GM19238 (cell line): ENCODE measurements at regions not wholly inside any gene's neighbourhood (a gene's known extent, or its start where the extent isn't known, plus 50 kb on each side); places are given as distances from the start of the nearest gene placed in this dataset.

Experiments
- DNase-seq: peaks from one replicate; pipeline ENCODE4 v3.0.0; 2011; ENCODE audit warnings: low spot score; ENCODE audit not compliant: insufficient read length

DNA sequence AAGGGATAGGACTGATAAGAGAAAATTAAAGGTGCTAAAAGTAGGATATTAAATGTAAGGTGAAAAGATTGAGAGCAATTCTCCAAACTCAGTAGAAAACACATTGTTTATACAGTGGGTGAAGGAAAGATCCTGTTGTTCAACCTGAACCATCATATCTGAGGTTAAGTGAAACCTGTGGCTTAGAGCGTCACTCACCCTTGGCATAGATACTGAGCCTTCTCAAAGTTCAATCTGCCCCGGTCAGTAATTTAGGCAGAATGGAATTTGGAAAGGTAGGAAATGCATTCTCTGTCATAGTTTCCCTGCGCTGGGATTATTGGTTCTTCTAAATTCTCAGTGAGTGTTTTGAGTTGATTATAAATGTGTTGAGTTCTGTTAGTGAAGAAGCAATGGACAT is 456.2 kb upstream of the NMUR2 start:
- DNase-seq, result no peak

DNA sequence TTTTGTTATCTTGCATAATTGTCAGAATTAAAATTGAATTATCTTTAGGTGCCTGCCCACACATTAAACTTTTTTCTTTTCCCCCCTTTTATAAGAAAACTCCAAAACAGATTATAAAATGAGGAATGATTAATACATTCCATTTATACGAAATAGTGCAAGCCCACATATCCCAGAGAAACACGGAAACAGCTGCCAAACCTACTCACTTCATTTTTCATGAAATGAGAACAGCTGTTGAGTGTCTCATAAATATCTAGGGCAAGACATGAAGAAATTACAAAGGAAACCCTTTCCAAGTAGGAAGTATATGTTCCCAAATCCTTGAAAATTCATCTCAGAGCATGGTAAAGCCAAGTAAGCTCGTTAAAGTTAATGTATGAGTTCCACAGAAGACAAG is 459.4 kb upstream of the NMUR2 start:
- no peak for DNase-seq

DNA sequence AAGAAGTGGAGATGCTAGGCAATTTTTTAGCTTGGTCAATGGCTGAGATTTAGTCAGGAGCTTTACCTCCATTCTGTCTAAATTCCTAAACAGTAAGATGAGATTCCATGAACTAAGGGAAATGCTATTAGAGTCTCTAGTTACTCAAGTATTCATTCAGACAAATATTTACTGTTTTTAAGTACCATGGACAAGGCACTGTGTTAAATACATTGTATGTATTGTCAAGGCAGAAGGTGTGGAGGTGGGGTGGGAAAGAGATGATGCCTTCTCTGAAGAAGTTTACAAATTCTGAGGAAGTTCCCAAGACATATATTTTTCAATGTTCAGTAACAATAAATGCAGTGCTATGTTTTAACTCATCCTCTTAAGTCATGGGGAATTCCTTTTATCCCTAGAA is 459.9 kb upstream of the NMUR2 start:
- no peak for DNase-seq

DNA sequence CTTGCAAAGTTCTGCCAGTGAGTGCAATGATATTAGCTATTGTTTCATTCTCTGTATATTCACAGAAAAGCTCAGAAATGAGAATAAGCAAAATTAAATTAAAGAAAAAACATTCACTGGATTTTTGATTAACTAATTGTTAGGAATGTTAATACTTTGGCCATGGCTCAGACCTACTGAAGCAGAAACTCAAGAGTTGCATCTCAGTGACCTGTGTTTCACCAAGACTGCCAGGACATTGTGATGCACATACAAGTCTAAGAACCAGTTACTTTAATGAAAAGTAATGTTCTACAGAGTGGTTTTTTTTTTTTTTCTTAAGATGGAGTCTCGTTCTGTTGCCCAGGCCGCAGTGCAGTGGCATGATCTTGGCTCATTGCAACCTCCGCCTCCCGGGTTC is 464.9 kb upstream of the NMUR2 start:
- DNase-seq, result no peak

DNA sequence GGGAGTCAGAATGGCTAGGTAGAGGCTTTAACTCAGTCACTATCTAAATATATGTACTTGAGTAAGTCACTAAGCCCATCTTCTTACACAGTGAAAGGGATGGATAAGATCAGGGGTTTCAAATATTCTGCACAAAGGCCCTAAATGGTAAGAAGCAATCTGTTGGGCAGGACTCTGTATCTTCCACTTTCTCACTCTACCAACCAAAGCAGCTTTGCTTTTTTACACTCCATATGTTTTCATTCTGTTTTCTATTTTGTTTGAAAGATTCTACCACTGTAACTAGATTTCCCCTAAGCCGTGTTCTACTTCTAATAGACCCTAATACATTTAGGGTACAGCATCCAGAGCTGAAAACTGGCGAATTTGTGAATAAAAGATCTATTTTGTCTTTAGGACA is 477.5 kb upstream of the NMUR2 start:
- DNase-seq, result no peak

DNA sequence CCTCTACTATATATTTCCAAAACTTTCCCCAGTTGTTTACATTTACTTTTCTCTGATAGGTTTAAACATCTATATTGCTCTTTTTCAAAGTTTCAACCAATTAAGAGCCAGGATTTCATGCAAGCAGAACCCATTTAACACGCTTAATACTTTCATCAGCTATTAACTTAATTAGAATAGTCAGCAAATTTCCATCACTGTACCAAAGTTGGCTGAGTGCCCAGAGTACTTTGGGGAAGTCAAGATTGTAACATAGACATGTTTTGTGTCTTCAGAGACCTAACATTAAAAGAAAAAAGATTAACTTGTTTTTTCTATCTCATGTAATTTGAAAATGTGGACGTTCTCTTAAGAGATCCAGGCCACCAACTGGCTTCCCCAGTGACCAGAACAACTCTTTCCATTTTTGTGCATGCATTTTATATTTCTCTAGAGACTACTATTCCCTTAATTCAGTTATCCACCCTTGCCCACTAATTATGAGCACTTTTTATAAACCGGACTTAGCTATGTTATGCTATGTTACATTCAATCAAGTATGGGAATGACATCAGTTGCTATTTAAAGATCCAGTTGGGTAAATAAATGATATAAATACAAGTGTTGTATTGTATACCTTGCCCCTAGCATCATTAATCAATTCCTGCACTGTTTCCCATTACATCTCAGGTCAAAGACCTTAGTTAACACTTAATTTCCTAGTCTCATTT is 478.1 kb upstream of the NMUR2 start:
- no peak for DNase-seq

DNA sequence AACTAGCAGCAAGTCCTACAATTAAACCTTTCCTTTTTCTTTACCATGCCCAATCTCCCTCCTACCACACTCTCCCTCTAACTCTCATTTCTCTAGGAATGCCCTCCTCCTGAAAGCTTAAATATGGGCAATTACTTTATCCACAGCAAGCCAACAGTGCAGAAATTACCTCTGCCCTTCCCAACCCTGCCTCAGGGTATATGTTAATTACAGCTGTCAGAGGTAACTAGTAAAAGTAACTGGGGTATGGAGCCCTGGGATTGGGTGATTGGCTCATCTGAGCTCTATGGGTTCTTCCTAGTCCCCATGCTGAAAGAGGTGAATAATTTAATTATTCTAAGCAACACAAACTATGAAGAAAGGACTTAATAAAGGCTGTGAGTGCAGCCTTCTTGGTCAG is 478.9 kb upstream of the NMUR2 start:
- DNase-seq, result no peak

DNA sequence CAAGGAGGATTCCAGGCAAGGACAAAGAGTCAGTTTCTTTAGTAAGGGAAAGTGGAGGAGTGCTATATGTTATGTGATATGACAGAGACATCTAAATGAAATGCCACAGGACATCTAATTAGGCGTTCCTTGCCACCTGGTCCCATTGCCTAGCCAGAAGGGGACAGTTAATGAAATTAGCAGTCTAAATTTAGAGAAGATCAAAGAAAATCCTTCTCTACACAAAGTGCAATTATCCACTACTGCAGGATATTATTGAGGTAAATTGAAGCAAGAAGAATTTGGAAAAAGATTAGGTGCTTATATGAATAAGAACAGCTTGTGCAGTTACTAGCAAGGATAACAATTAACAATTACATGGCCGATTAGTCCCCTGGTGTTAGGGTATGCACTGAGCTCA is 495.3 kb upstream of the NMUR2 start:
- DNase-seq, result no peak

DNA sequence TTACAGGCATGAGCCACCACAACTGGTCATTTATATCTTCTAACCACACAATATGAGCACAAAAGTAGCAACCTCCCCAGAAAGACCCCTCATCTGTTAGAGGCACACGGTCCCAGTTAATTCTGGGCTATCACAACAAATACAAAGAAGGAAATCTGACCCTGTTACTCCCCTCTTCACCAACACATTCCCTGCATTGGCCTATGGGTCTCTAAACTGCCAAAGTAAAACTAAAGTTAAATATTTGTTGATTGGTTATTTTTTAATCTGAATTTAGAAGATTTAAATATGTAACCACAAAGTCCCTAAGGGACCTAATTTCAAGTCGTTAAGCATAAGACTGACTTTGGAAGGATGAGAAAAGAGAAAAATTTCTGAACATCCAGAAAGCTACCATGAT is 496.7 kb upstream of the NMUR2 start:
- no peak for DNase-seq

DNA sequence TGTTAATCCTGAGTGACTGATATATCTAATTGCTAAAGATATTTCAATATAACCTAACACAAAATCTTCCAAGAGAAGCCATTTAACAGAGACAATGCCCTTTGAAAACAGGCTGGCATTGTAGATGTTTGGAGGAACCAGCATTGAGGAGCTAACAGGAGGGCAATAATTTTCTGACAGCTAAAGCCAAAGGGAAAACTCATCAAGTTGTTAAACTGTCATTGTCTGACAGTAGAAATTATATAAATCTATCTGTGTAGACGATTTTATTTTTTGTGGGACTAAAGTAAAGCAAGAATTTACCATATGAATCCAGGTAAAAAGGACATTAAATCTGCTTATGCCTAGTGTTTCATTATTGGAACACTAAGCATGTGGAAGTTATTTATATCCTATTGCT is 500.2 kb upstream of the NMUR2 start:
- DNase-seq, result no peak

DNA sequence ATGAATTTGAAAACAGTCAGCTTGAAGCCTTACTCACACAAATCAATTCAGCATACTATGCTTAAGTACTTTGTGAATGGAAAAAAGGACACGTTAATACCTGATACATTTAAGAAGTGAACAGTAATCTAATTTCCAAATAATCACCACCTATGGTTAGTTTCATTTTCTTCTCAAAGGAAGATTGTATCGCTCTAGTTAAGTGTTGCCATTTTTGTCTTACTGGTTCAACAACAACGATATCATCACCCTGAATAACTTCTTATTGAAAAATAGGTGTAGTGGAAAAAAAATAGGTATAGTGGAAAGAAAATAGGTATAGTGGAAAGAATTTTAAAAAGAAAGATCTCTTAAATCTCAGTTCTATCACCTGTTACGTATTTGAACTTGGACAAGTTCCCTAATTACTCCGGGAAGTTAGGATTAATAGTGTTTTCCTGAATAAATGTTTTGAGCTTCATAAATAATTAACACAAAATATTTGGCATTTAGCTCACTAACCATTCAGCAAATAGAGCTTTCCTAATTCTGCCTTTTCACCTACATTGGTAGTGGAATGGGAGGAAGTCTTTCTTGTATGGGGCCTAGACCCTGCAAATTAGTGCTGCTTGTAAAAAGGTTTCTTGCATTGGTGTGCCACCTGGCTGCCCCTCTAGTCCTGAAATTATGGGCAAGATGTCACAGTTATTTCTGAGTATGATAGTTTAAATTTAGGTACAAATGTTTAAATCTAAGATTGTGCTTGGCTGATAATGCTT is 502.6 kb upstream of the NMUR2 start:
- DNase-seq, result no peak

DNA sequence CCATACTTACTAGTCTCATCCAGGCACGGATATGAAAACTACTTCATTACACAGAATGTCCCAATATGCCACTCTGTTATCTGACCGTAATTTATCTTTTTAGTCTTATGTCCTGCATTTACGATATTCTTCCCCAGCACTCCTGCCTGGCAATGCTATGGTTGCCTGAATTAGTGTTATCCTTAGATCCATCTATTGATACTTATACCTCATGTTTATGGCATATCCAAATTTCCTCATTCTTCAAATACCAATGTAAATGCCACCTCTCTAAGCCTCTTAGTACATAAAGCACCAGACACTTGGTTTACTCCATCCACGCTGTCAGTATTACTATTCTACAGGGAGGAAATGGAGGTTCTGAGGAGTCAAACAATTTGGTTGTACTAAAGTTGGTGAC is 507.8 kb upstream of the NMUR2 start:
- no peak for DNase-seq

DNA sequence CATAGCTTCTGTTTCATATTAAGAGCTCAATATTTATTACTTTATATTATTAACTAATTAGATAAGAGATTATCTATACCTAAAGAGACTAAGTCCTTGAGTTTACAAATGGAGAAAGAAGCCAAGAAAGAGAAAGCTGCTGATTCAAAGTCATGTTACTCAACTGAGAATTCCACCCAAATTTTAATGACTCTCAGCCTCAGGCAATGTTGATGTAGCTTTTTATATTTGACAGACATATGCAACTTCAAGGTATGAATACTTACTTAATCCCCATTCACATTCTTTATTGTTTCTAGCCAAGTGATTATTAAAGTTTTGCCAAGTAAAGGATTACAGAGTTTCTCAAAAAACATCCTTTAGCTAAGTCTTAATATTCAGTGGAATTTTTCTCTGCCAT is 527.5 kb upstream of the NMUR2 start:
- DNase-seq, result no peak

DNA sequence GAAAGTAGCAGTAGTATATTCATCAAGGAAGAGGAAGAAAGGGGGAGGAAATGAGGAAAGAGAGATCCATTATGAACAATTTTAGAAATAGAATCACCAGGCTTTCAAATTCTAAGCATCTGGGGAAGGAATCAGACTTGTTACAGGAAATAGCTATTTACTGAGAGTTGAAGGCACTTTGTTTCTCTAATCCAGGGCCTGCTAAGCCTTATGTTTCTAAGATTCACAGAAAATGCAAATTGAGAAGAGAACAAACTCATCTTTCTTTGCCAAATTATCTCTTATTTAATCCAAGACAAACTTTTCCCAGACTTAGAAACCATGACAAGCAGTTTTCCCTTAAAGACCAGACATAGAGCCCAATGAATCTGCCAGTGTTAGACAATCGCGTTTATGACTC is 528.0 kb upstream of the NMUR2 start:
- DNase-seq, result no peak

DNA sequence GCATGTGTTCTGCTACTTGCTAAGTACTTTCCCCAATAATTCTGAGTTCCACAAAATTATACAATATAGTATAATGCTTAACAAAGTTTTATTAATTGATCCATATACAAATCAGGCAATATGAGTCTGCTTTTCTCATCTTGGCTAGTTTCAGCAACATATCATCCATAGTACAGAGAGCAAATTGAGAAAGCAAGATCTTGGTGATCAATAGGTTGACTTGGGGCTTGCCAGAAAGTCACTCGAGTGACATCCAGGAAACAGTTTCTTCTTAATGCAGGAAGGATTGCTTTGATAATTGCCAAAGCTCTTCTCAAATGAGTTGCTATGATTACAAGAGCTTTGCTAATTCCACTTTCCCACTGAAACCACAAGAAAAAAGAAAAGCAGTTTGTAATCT is 533.6 kb upstream of the NMUR2 start:
- no peak for DNase-seq

DNA sequence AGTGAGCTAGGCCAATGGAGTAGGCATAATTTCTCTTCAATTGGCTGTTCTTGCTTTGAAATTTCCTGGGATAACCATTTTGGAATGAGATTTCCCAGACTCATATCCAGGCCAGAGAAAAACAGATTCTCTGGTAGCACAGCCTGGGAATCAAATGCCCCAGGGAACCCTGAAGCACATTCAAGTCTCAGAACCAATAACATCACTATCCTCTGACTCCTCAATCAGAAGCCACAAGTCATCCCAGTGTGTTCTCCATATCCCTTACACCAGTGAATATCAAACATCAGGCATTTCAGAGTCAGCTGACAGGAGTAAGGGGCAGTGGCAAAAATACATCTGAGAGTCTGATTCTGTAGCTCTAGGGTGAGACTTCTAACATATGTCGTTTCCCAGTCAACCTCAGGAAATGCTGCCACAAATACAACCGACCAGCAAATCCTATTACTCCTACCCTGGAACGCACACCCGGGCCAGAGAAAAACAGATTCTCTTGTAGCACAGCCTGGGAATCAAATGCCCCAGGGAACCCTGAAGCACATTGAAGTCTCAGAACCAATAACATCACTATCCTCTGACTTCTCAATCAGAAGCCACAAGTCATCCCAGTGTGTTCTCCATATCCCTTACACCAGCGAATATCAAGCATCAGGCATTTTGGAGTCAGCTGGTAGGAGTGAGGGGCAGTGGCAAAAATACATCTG is 537.7 kb upstream of the NMUR2 start:
- DNase-seq, result no peak

DNA sequence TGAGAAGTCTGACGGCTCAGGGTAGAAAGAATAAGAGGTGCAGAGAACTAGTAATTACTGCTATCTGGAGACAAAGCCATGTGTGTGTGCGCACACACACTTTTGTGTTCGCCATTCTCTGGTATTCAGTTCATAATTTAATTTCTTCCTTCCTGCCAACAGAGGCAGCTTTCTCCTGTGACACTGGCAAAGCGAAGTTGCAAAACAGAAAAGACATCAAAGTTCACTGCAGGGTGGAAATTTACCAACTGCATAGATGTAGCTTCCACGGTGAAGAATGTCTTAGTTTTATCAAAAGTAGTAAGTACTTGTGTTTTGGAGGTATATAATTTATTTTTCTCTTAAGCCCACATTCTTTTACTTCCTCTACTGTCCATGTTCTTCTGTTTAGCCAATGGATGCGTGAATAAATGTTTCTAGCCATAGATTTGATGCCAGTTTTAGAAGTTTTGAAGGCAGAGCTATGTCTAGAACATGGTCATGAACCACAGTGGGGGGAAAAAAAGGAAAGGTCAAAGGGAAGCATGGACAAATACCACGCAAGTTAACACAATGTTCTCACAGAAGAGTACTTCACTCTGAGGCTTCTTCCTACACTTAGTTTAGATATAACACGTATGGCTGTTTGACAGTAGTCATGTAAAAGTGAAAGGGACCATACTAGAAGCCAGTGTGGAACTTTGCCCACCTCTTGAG is 536.5 kb upstream of the GRIA1 start:
- no peak for DNase-seq

DNA sequence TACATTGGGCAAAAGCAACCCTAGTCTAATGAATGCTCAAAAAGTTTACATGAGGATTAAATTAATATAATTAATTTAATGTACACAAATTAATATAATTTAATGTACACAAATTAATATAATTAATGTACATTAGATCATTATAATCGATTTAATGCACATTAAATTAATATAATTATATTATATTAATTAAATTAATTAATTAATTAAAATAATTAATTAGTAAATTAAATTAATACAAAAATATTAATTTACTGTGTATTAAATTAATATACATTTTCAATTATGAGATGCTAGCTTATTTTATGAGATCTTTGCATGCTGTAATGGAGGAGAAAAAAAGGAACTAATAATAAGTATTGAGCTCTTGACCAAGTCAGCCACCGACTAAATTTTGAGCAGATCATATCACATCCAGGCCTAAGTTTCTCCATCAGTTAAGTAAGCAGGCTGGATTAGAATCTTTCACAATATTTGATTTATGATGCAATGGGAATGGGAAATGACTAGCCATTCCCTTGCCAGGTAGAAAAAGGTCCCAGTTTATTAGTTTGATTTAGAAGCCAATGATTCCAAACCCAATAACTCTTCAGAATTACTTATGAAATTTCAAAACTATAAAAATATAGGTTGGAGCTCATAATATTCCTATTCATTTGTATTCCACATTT is 533.4 kb upstream of the GRIA1 start:
- no peak for DNase-seq

DNA sequence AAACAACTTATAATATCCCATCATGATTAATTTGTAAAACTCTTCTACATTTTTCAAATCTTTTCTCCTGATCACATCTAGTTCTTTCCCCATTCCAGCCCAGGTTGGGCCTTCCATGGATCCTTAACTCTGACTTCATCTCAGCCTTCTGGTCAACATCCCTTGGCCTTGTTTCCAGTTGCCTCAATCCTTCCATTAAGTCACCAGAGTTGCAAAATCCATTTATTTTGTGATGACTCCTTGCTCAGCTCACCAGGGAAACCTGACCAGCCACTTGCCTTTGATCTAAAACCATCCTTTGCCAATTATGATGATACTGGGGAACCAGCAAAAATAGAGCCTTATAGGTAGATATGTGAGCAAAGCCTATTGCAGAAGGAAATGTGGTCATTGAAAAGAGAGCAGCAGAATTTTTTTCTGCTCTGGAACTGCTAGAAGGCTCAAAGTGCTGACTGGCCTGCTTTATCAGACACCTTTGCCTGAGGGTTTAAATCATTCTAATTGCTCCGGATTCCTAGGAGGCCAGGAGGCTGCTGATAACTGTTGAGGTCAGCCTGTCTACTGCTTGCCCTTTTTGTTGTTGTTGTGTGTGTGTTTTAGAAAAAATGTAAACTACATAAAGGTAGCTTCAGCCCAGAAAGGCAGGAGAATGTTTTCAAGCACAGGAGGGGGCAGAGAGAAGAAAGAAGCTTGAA is 512.2 kb upstream of the GRIA1 start:
- DNase-seq, result no peak

DNA sequence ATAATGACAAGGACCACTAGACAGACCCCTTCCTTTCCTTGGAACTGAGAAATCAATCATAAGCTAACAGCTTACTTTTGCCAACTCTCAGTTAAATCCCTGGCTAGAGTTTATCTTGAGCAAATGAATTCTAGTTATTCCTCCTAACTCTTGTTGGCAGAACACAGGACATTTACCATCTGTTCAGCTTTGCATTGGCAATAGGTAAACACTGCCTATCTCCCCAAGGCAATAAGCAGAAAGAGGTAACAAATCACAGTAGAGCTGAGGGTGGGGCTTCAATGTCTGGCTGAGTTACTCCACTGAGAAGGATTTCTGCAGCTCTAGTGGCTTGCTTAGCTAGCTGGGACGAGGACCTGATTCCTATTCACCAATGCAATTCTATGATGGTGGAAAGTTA is 503.3 kb upstream of the GRIA1 start:
- no peak for DNase-seq

DNA sequence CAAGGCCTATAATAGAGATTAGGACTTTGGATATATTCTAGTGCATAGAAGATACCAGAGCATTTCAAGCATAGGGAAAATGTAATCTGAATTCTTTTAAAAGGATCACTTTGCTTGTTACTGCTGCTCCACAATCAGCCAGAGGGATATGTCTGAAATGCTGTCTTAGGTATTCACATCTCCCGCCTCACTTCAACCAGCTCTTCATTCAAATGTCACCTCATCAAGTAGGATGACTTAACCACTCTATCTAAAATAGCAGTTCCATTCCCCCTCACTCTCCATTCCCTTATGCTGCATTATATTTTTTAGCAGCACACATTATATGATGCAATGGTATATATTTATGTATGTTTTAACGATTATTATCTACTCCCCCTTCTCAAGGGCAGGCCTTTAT is 500.3 kb upstream of the GRIA1 start:
- DNase-seq, result no peak
